SJSA1 (cell line): ENCODE measurements at regions not wholly inside any gene's neighbourhood (a gene's known extent, or its start where the extent isn't known, plus 50 kb on each side); places are given as distances from the start of the nearest gene placed in this dataset.

Experiments used
- DNase-seq, 2 experiments: peaks; one replicate each; pipeline ENCODE4 v3.0.0-alpha.2; 2015 to 2020; ENCODE audit warnings: low spot score in 2 of 2, low read depth in 1 of 2
- H3K27ac ChIP-seq: fragments of 250-450 bp; sonication (Bioruptor Pico); 2 replicates; pipeline ENCODE4 v1.5.1; 2020; ENCODE audit warnings: mild to moderate bottlenecking, moderate library complexity
- H3K27me3 ChIP-seq: fragments of 250-450 bp; sonication (Bioruptor Pico); replicated peaks from 2 replicates; pipeline ENCODE4 v1.5.1; 2020; ENCODE audit warnings: mild to moderate bottlenecking, moderate library complexity
- H3K36me3 ChIP-seq: fragments of 250-450 bp; sonication (Bioruptor Pico); 2 replicates; pipeline ENCODE4 v1.5.1; 2020; ENCODE audit warnings: mild to moderate bottlenecking
- H3K4me1 ChIP-seq: fragments of 250-450 bp; sonication (Bioruptor Pico); replicated peaks from 2 replicates; pipeline ENCODE4 v1.6.1; 2021; ENCODE audit warnings: mild to moderate bottlenecking
- H3K4me3 ChIP-seq: fragments of 250-450 bp; sonication (Bioruptor Pico); 2 replicates; pipeline ENCODE4 v1.5.1; 2020; ENCODE audit warnings: mild to moderate bottlenecking
- H3K9me3 ChIP-seq: fragments of 250-450 bp; sonication (Bioruptor Pico); replicated peaks from 2 replicates; pipeline ENCODE4 v1.5.1; 2020; ENCODE audit warnings: mild to moderate bottlenecking

GRCh38 chr10:84065804-84066601 lies 73.3 kb upstream of the GHITM start:
- Histone ChIP-seq H3K27me3 (no peaks in the 10 kb centered on the region; the same call in 1 of the 2 replicates), H3K27ac (no peak overlapping the region), H3K9me3 (no peaks in the 10 kb centered on the region), H3K4me1 (no peaks in the 10 kb centered on the region), H3K4me3 (no peak overlapping the region), H3K36me3 (no peaks in the 10 kb centered on the region)
- DNase-seq, result no peak

GRCh38 chr10:84074521-84074920 lies 64.8 kb upstream of the GHITM start:
- H3K27ac ChIP-seq, result no peak overlapping the region
- no peaks in the 10 kb centered on the region for H3K27me3 ChIP-seq
- H3K4me3 ChIP-seq, result no peak overlapping the region
- DNase-seq, result no peak
- no peaks in the 10 kb centered on the region for H3K36me3 ChIP-seq
- no peaks in the 10 kb centered on the region for H3K9me3 ChIP-seq
- H3K4me1 ChIP-seq, result peaks cover 5% of the 10 kb centered on the region; the same call in 1 of the 2 replicates

- H3K36me3 ChIP-seq, result no peaks in the 10 kb centered on the region
- no peak for DNase-seq
- H3K4me3 ChIP-seq, result no peak overlapping the region
- H3K4me1 ChIP-seq, result peaks cover 5% of the 10 kb centered on the region; the same call in 1 of the 2 replicates
- no peaks in the 10 kb centered on the region for H3K9me3 ChIP-seq
- no peaks in the 10 kb centered on the region for H3K27me3 ChIP-seq
- no peak overlapping the region for H3K27ac ChIP-seq
These were observed 63.9 kb upstream of the GHITM start for GRCh38 chr10:84075226-84076046.

- H3K4me1 ChIP-seq, result peaks cover 5% of the 10 kb centered on the region; the same call in 1 of the 2 replicates
- H3K27ac ChIP-seq, result no peak overlapping the region
- peak in 1 of 2 experiments; percentile 3 for DNase-seq
- no peaks in the 10 kb centered on the region for H3K36me3 ChIP-seq
- H3K9me3 ChIP-seq, result no peaks in the 10 kb centered on the region
- no peaks in the 10 kb centered on the region for H3K27me3 ChIP-seq
- H3K4me3 ChIP-seq, result no peak overlapping the region
These were observed 63.3 kb upstream of the GHITM start for GRCh38 chr10:84076047-84076388.

GRCh38 chr10:84076540-84077195 lies 62.6 kb upstream of the GHITM start:
- Histone ChIP-seq H3K27ac (no peak overlapping the region), H3K4me1 (peaks cover 5% of the 10 kb centered on the region; the same call in 1 of the 2 replicates)
- DNase-seq, result no peak

GRCh38 chr10:84077768-84078167 lies 61.5 kb upstream of the GHITM start:
- Histone ChIP-seq H3K36me3 (no peaks in the 10 kb centered on the region), H3K4me1 (peaks cover 5% of the 10 kb centered on the region; the same call in 1 of the 2 replicates), H3K4me3 (no peak overlapping the region), H3K27ac (no peak overlapping the region), H3K27me3 (no peaks in the 10 kb centered on the region), H3K9me3 (no peaks in the 10 kb centered on the region)
- DNase-seq, result no peak

More at GRCh38 chr10:84076540-84077195, 62.6 kb upstream of the GHITM start:
- Histone ChIP-seq H3K36me3 (no peaks in the 10 kb centered on the region), H3K27me3 (no peaks in the 10 kb centered on the region), H3K4me3 (no peak overlapping the region), H3K9me3 (no peaks in the 10 kb centered on the region)

- Histone ChIP-seq H3K9me3 (no peaks in the 10 kb centered on the region), H3K4me1 (peaks cover 5% of the 10 kb centered on the region; the same call in 1 of the 2 replicates), H3K4me3 (no peak overlapping the region), H3K27ac (no peak overlapping the region), H3K36me3 (no peaks in the 10 kb centered on the region), H3K27me3 (no peaks in the 10 kb centered on the region)
- DNase-seq, result no peak
These were observed 60.5 kb upstream of the GHITM start for GRCh38 chr10:84078771-84079170.

- DNase-seq, result no peak
These were observed 55.0 kb upstream of the GHITM start for GRCh38 chr10:84084342-84084741.

GRCh38 chr10:84087202-84087601 lies 52.1 kb upstream of the GHITM start:
- Histone ChIP-seq H3K27me3 (no peaks in the 10 kb centered on the region), H3K9me3 (no peaks in the 10 kb centered on the region), H3K4me3 (no peak overlapping the region), H3K36me3 (no peaks in the 10 kb centered on the region), H3K4me1 (no peaks in the 10 kb centered on the region), H3K27ac (no peak overlapping the region)
- DNase-seq, result no peak

More at GRCh38 chr10:84084342-84084741, 55.0 kb upstream of the GHITM start:
- H3K4me3 ChIP-seq, result no peak overlapping the region
- no peaks in the 10 kb centered on the region for H3K36me3 ChIP-seq
- no peaks in the 10 kb centered on the region for H3K27me3 ChIP-seq
- no peaks in the 10 kb centered on the region for H3K4me1 ChIP-seq
- H3K9me3 ChIP-seq, result no peaks in the 10 kb centered on the region
- H3K27ac ChIP-seq, result no peak overlapping the region

- no peak overlapping the region for H3K27ac ChIP-seq
- no peak overlapping the region for H3K4me3 ChIP-seq
These were observed 50.7 kb upstream of the GHITM start for GRCh38 chr10:84088626-84089025.

GRCh38 chr10:84089162-84089561 lies 50.1 kb upstream of the GHITM start:
- Histone ChIP-seq H3K27ac (no peak overlapping the region), H3K9me3 (no peaks in the 10 kb centered on the region), H3K27me3 (no peaks in the 10 kb centered on the region), H3K4me1 (no peaks in the 10 kb centered on the region), H3K36me3 (no peaks in the 10 kb centered on the region), H3K4me3 (no peak overlapping the region)
- no peak for DNase-seq

More at GRCh38 chr10:84088626-84089025, 50.7 kb upstream of the GHITM start:
- no peaks in the 10 kb centered on the region for H3K36me3 ChIP-seq
- H3K4me1 ChIP-seq, result no peaks in the 10 kb centered on the region
- H3K27me3 ChIP-seq, result no peaks in the 10 kb centered on the region
- H3K9me3 ChIP-seq, result no peaks in the 10 kb centered on the region
- no peak for DNase-seq
